ENCODE measurements at regions not wholly inside any gene's neighbourhood (a gene's known extent, or its start where the extent isn't known, plus 50 kb on each side); places are given as distances from the start of the nearest gene placed in this dataset.

- Histone ChIP-seq H3K27me3 (ENCODE audit: control insufficient read depth in 5 of 5, insufficient read depth in 4 of 5, low read length in 5 of 5) (no peaks in the 10 kb centered on the region), H3K4me1 (ENCODE audit: control insufficient read depth in 5 of 5, insufficient read depth in 5 of 5, low read length in 5 of 5) (peaks cover 0 to 12% (median 9%) of the 10 kb centered on the region in 5 donors), H3K9me3 (ENCODE audit: control insufficient read depth in 5 of 5, low read length in 5 of 5) (no peaks in the 10 kb centered on the region), H3K27ac (ENCODE audit: low read depth, low read length) (no peak overlapping the region), H3K36me3 (ENCODE audit: control insufficient read depth in 5 of 5, insufficient read depth in 5 of 5, low read length in 5 of 5) (no peaks in the 10 kb centered on the region), H3K9ac (ENCODE audit: low read length in 5 of 5) (no peak overlapping the region), H3K4me3 (ENCODE audit: low read depth in 1 of 5, low read length in 5 of 5) (no peak overlapping the region)
Observed at GRCh38 chr5:5588386-5588785, 165.9 kb downstream of the ICE1 start.

- no peak overlapping the region for H3K4me3 ChIP-seq (ENCODE audit: low read depth in 1 of 5, low read length in 5 of 5)
- no peaks in the 10 kb centered on the region for H3K9me3 ChIP-seq (ENCODE audit: control insufficient read depth in 5 of 5, low read length in 5 of 5)
- H3K36me3 ChIP-seq (ENCODE audit: control insufficient read depth in 5 of 5, insufficient read depth in 5 of 5, low read length in 5 of 5) = no peaks in the 10 kb centered on the region
- H3K27ac ChIP-seq (ENCODE audit: low read depth, low read length) = no peak overlapping the region
- H3K9ac ChIP-seq (ENCODE audit: low read length in 5 of 5) = no peak overlapping the region
- no peaks in the 10 kb centered on the region for H3K27me3 ChIP-seq (ENCODE audit: control insufficient read depth in 5 of 5, insufficient read depth in 4 of 5, low read length in 5 of 5)
- H3K4me1 ChIP-seq (ENCODE audit: control insufficient read depth in 5 of 5, insufficient read depth in 5 of 5, low read length in 5 of 5) = peaks cover 0 to 12% (median 9%) of the 10 kb centered on the region in 5 donors
Observed at GRCh38 chr5:5587474-5587873, 165.0 kb downstream of the ICE1 start.

DNA sequence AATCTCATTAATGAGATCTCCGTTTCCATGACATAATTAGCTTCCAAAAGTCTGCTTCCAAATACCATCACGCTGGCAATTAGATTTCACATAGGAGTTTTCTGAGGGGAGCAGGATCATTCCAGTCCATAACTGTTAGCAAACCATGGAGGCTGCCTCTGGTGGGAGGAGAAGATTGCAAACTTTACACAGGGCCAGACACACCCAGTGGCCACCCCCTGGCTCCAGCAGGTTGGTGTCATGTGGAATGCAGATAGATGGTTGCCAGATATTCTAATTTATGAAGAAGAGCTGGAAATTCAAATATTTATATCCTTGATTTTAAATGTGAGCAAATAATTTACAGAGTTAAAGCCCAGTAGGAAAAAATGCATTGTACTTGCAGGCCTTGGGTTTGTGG is 164.2 kb downstream of the ICE1 start:
- Histone ChIP-seq H3K36me3 (ENCODE audit: control insufficient read depth in 5 of 5, insufficient read depth in 5 of 5, low read length in 5 of 5) (no peaks in the 10 kb centered on the region), H3K27ac (ENCODE audit: low read depth, low read length) (no peak overlapping the region), H3K27me3 (ENCODE audit: control insufficient read depth in 5 of 5, insufficient read depth in 4 of 5, low read length in 5 of 5) (no peaks in the 10 kb centered on the region), H3K4me1 (ENCODE audit: control insufficient read depth in 5 of 5, insufficient read depth in 5 of 5, low read length in 5 of 5) (peaks cover 0 to 12% (median 9%) of the 10 kb centered on the region in 5 donors), H3K9ac (ENCODE audit: low read length in 5 of 5) (no peak overlapping the region), H3K4me3 (ENCODE audit: low read depth in 1 of 5, low read length in 5 of 5) (no peak overlapping the region), H3K9me3 (ENCODE audit: control insufficient read depth in 5 of 5, low read length in 5 of 5) (no peaks in the 10 kb centered on the region)

- no peaks in the 10 kb centered on the region for H3K9me3 ChIP-seq (ENCODE audit: control insufficient read depth in 5 of 5, low read length in 5 of 5)
- no peak overlapping the region for H3K9ac ChIP-seq (ENCODE audit: low read length in 5 of 5)
- H3K4me3 ChIP-seq (ENCODE audit: low read depth in 1 of 5, low read length in 5 of 5) = no peak overlapping the region
- H3K4me1 ChIP-seq (ENCODE audit: control insufficient read depth in 5 of 5, insufficient read depth in 5 of 5, low read length in 5 of 5) = peaks cover 0 to 12% (median 9%) of the 10 kb centered on the region in 5 donors
- H3K27ac ChIP-seq (ENCODE audit: low read depth, low read length) = no peak overlapping the region
- no peaks in the 10 kb centered on the region for H3K36me3 ChIP-seq (ENCODE audit: control insufficient read depth in 5 of 5, insufficient read depth in 5 of 5, low read length in 5 of 5)
- no peaks in the 10 kb centered on the region for H3K27me3 ChIP-seq (ENCODE audit: control insufficient read depth in 5 of 5, insufficient read depth in 4 of 5, low read length in 5 of 5)
Observed at GRCh38 chr5:5585751-5586341, 163.4 kb downstream of the ICE1 start.

DNA sequence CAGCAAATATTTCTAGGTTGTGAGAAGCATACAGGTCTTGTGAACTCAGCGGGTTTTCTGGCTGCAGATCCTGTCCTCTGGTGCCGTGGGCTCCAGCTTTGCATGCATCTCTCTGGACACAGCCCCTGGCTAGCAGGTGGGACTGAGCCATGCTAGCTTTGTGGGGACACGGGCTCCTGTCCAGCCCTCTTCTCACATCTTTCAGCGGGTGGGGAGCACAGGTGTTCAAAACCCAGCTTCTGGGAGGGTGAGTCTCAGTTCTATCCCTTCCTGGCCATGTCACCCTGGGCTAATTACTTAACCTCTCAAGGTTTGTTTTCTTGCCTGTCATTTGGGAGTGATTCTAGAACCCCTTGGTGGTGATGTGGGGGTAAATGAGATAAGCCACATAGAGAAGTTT is 162.3 kb downstream of the ICE1 start:
- Histone ChIP-seq H3K27me3 (ENCODE audit: control insufficient read depth in 5 of 5, insufficient read depth in 4 of 5, low read length in 5 of 5) (no peaks in the 10 kb centered on the region), H3K9ac (ENCODE audit: low read length in 5 of 5) (no peak overlapping the region), H3K36me3 (ENCODE audit: control insufficient read depth in 5 of 5, insufficient read depth in 5 of 5, low read length in 5 of 5) (no peaks in the 10 kb centered on the region), H3K9me3 (ENCODE audit: control insufficient read depth in 5 of 5, low read length in 5 of 5) (no peaks in the 10 kb centered on the region), H3K4me3 (ENCODE audit: low read depth in 1 of 5, low read length in 5 of 5) (no peak overlapping the region), H3K27ac (ENCODE audit: low read depth, low read length) (no peak overlapping the region), H3K4me1 (ENCODE audit: control insufficient read depth in 5 of 5, insufficient read depth in 5 of 5, low read length in 5 of 5) (peaks cover 0 to 12% (median 9%) of the 10 kb centered on the region in 5 donors)

- H3K9me3 ChIP-seq (ENCODE audit: control insufficient read depth in 5 of 5, low read length in 5 of 5) = no peaks in the 10 kb centered on the region
- no peak overlapping the region for H3K27ac ChIP-seq (ENCODE audit: low read depth, low read length)
Observed at GRCh38 chr5:5584236-5584745, 161.8 kb downstream of the ICE1 start.

DNA sequence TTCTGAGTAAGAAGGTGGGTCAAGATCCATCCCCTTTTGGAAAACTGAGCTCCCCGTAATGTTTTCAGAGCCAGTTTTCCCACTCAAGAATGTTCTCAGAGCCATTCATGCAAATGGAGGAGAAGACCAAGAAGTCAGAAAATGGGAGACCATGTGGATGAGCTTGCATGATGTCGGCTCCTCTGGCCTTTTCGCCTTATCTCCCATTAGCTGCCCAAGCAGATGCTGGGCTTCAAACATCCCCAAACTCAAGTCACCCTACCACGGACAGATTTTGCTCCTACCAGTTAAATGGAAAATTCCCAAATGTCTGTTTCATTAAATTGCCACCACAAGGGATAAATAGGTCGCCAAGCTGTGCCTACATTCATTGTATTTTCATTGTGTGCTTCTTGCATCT is 161.4 kb downstream of the ICE1 start:
- Histone ChIP-seq H3K4me3 (ENCODE audit: low read depth in 1 of 5, low read length in 5 of 5) (no peak overlapping the region), H3K9me3 (ENCODE audit: control insufficient read depth in 5 of 5, low read length in 5 of 5) (no peaks in the 10 kb centered on the region), H3K27ac (ENCODE audit: low read depth, low read length) (no peak overlapping the region), H3K9ac (ENCODE audit: low read length in 5 of 5) (no peak overlapping the region), H3K27me3 (ENCODE audit: control insufficient read depth in 5 of 5, insufficient read depth in 4 of 5, low read length in 5 of 5) (no peaks in the 10 kb centered on the region), H3K4me1 (ENCODE audit: control insufficient read depth in 5 of 5, insufficient read depth in 5 of 5, low read length in 5 of 5) (peaks cover 0 to 12% (median 9%) of the 10 kb centered on the region in 5 donors), H3K36me3 (ENCODE audit: control insufficient read depth in 5 of 5, insufficient read depth in 5 of 5, low read length in 5 of 5) (no peaks in the 10 kb centered on the region)

More at GRCh38 chr5:5584236-5584745, 161.8 kb downstream of the ICE1 start:
- H3K4me3 ChIP-seq (ENCODE audit: low read depth in 1 of 5, low read length in 5 of 5) = no peak overlapping the region
- H3K9ac ChIP-seq (ENCODE audit: low read length in 5 of 5) = no peak overlapping the region
- H3K4me1 ChIP-seq (ENCODE audit: control insufficient read depth in 5 of 5, insufficient read depth in 5 of 5, low read length in 5 of 5) = peaks cover 0 to 12% (median 9%) of the 10 kb centered on the region in 5 donors
- no peaks in the 10 kb centered on the region for H3K36me3 ChIP-seq (ENCODE audit: control insufficient read depth in 5 of 5, insufficient read depth in 5 of 5, low read length in 5 of 5)
- H3K27me3 ChIP-seq (ENCODE audit: control insufficient read depth in 5 of 5, insufficient read depth in 4 of 5, low read length in 5 of 5) = no peaks in the 10 kb centered on the region

GRCh38 chr5:5583023-5583765 is 160.7 kb downstream of the ICE1 start:
- H3K27ac ChIP-seq (ENCODE audit: low read depth, low read length) = no peak overlapping the region
- no peak overlapping the region for H3K4me3 ChIP-seq (ENCODE audit: low read depth in 1 of 5, low read length in 5 of 5)
- no peaks in the 10 kb centered on the region for H3K9me3 ChIP-seq (ENCODE audit: control insufficient read depth in 5 of 5, low read length in 5 of 5)
- peaks cover 0 to 12% (median 9%) of the 10 kb centered on the region in 5 donors for H3K4me1 ChIP-seq (ENCODE audit: control insufficient read depth in 5 of 5, insufficient read depth in 5 of 5, low read length in 5 of 5)
- H3K36me3 ChIP-seq (ENCODE audit: control insufficient read depth in 5 of 5, insufficient read depth in 5 of 5, low read length in 5 of 5) = no peaks in the 10 kb centered on the region
- H3K9ac ChIP-seq (ENCODE audit: low read length in 5 of 5) = no peak overlapping the region
- H3K27me3 ChIP-seq (ENCODE audit: control insufficient read depth in 5 of 5, insufficient read depth in 4 of 5, low read length in 5 of 5) = no peaks in the 10 kb centered on the region

- Histone ChIP-seq H3K36me3 (ENCODE audit: control insufficient read depth in 5 of 5, insufficient read depth in 5 of 5, low read length in 5 of 5) (no peaks in the 10 kb centered on the region), H3K9me3 (ENCODE audit: control insufficient read depth in 5 of 5, low read length in 5 of 5) (no peaks in the 10 kb centered on the region), H3K27ac (ENCODE audit: low read depth, low read length) (no peak overlapping the region), H3K9ac (ENCODE audit: low read length in 5 of 5) (no peak overlapping the region), H3K4me1 (ENCODE audit: control insufficient read depth in 5 of 5, insufficient read depth in 5 of 5, low read length in 5 of 5) (peaks cover 0 to 10% (median 7%) of the 10 kb centered on the region in 5 donors), H3K4me3 (ENCODE audit: low read depth in 1 of 5, low read length in 5 of 5) (no peak overlapping the region), H3K27me3 (ENCODE audit: control insufficient read depth in 5 of 5, insufficient read depth in 4 of 5, low read length in 5 of 5) (no peaks in the 10 kb centered on the region)
Observed at GRCh38 chr5:5581080-5581479, 158.6 kb downstream of the ICE1 start.

DNA sequence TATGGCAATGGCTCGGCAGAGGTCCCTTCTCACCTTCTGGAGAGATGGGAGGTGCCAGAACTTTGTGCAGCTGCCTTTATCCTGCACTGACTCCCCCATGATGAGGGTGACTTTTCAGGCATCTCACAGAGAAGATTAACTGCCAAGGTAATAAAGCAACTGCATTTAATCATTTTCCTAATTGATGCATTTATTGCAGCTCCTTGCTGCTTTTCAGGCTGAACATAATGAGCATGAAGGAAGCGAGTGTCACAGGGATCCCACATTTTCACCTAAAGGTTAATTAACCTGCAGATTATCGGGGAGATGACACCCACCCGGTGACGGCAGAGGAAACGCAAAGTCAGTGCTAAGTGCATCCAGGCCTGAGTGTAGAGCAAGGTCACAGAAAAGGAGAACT is 154.3 kb downstream of the ICE1 start:
- Histone ChIP-seq H3K9me3 (ENCODE audit: control insufficient read depth in 5 of 5, low read length in 5 of 5) (no peaks in the 10 kb centered on the region), H3K9ac (ENCODE audit: low read length in 5 of 5) (no peak overlapping the region), H3K36me3 (ENCODE audit: control insufficient read depth in 5 of 5, insufficient read depth in 5 of 5, low read length in 5 of 5) (no peaks in the 10 kb centered on the region), H3K4me1 (ENCODE audit: control insufficient read depth in 5 of 5, insufficient read depth in 5 of 5, low read length in 5 of 5) (peaks cover 17 to 27% (median 24%) of the 10 kb centered on the region in 5 donors), H3K4me3 (ENCODE audit: low read depth in 1 of 5, low read length in 5 of 5) (no peak overlapping the region), H3K27me3 (ENCODE audit: control insufficient read depth in 5 of 5, insufficient read depth in 4 of 5, low read length in 5 of 5) (no peaks in the 10 kb centered on the region), H3K27ac (ENCODE audit: low read depth, low read length) (no peak overlapping the region)

Measured in subcutaneous abdominal adipose tissue (tissue), 5 donors.